CD4-positive, alpha-beta T cell (primary cell): ENCODE measurements at regions not wholly inside any gene's neighbourhood (a gene's known extent, or its start where the extent isn't known, plus 50 kb on each side); places are given as distances from the start of the nearest gene placed in this dataset.

ENCODE experiments used
- ATAC-seq: fragments of 200-7000 bp; cut with Tn5 transposase; one replicate; pipeline ENCODE4 v1.10.0; 2022; ENCODE audit warnings: mild to moderate bottlenecking; ENCODE audit not compliant: poor library complexity
- CTCF ChIA-PET: fragments of 350-600 bp; sonication (Branson Sonifier 250); formaldehyde crosslinking; loops from one replicate; lab custom pipeline; 2021; ENCODE audit warnings: antibody characterized with exemption, inconsistent platforms; lab: Charles Lee
- POLR2A ChIA-PET: fragments of 350-600 bp; sonication (Branson Sonifier 250); formaldehyde crosslinking; loops from one replicate; lab custom pipeline; 2021; ENCODE audit warnings: antibody characterized with exemption, inconsistent platforms; lab: Charles Lee
- DNase-seq, 14 experiments: peaks; one replicate each; pipeline ENCODE4 v3.0.0-alpha.2; 2013 to 2020; ENCODE audit warnings: mixed read lengths in 2 of 14
- H3K27ac ChIP-seq, 2 donors: one replicate each; pipeline versions ENCODE4 v1.5.1 to v1.7.0; 2013; ENCODE audit warnings: low read length in 2 of 2, low read depth in 1 of 2, mild to moderate bottlenecking in 1 of 2
- H3K27me3 ChIP-seq, 2 experiments: 1 replicate in 1 of 2; 2 replicates in 1 of 2; pipeline versions ENCODE4 v1.6.1 to v1.7.0; 2013; ENCODE audit warnings: low read length in 2 of 2, control low read depth in 1 of 2, mild to moderate bottlenecking in 1 of 2, moderate library complexity in 1 of 2; ENCODE audit not compliant: insufficient read depth in 2 of 2, control insufficient read depth in 1 of 2
- H3K36me3 ChIP-seq: one replicate; pipeline ENCODE4 v1.6.1; 2013; ENCODE audit warnings: low read length, control low read depth; ENCODE audit not compliant: insufficient read depth
- H3K4me1 ChIP-seq: one replicate; pipeline ENCODE4 v1.6.1; 2013; ENCODE audit warnings: low read length, control low read depth; ENCODE audit not compliant: insufficient read depth
- H3K4me3 ChIP-seq: one replicate; pipeline ENCODE4 v1.5.1; 2013; ENCODE audit warnings: mild to moderate bottlenecking, low read length, moderate library complexity
- H3K9me3 ChIP-seq, 2 experiments: 1 replicate in 1 of 2; 2 replicates in 1 of 2; pipeline versions ENCODE4 v1.6.1 to v1.7.0; 2013; ENCODE audit warnings: low read length in 2 of 2, mild to moderate bottlenecking in 2 of 2, control low read depth in 1 of 2, moderate library complexity in 1 of 2; ENCODE audit not compliant: control insufficient read depth in 1 of 2, insufficient read depth in 1 of 2
- H3K27ac Mint-ChIP-seq: one replicate; pipeline ENCODE4 v1.8.0; 2020; ENCODE audit warnings: mixed read lengths
- H3K27me3 Mint-ChIP-seq: one replicate; pipeline ENCODE4 v1.8.0; 2021; ENCODE audit warnings: mixed read lengths
- H3K36me3 Mint-ChIP-seq: one replicate; pipeline ENCODE4 v1.8.0; 2021; ENCODE audit warnings: low read depth, mixed read lengths
- H3K4me1 Mint-ChIP-seq: one replicate; pipeline ENCODE4 v1.8.0; 2021; ENCODE audit warnings: low read depth, mixed read lengths
- H3K4me3 Mint-ChIP-seq: one replicate; pipeline ENCODE4 v1.8.0; 2020; ENCODE audit warnings: mild to moderate bottlenecking, mixed read lengths
- H3K9me3 Mint-ChIP-seq: one replicate; pipeline ENCODE4 v1.8.0; 2020; ENCODE audit warnings: mixed read lengths
- intact Hi-C, 2 experiments: fragments of 100-400 bp; cut with DNase I in 1 of 2; cut with micrococcal nuclease in 1 of 2; formaldehyde crosslinking; loops; one replicate each; pipeline versions ENCODE4 v1.15.1 to v1.9.0; 2023 to 2025; cut with DNase I, micrococcal nuclease
- TF ChIP-seq, protein P1 (sequence below): fragments of 200-600 bp; IDR thresholded peaks from one replicate; pipeline ENCODE4 v1.8.0; 2022; ENCODE audit warnings: antibody characterized with exemption, mild to moderate bottlenecking

GRCh38 chr5:152255411-152255810, 149.7 kb downstream of the NMUR2 start:
- ATAC-seq, result no peak
- Histone ChIP-seq H3K27me3 (no peaks in the 10 kb centered on the region), H3K9me3 (no peaks in the 10 kb centered on the region), H3K36me3 (no peaks in the 10 kb centered on the region), H3K27ac (no peak overlapping the region), H3K4me3 (no peak overlapping the region), H3K4me1 (no peaks in the 10 kb centered on the region)
- H3K36me3 Mint-ChIP-seq, result no peaks in the 10 kb centered on the region
- H3K4me3 Mint-ChIP-seq, result no peak overlapping the region
- H3K9me3 Mint-ChIP-seq, result no peaks in the 10 kb centered on the region
- intact Hi-C loops, result no loop called here
- no peaks in the 10 kb centered on the region for H3K4me1 Mint-ChIP-seq
- POLR2A ChIA-PET, result no interaction called here
- peaks cover under 1% of the 10 kb centered on the region for H3K27me3 Mint-ChIP-seq
- DNase-seq, result no peak
- TF ChIP-seq, protein P1, sequence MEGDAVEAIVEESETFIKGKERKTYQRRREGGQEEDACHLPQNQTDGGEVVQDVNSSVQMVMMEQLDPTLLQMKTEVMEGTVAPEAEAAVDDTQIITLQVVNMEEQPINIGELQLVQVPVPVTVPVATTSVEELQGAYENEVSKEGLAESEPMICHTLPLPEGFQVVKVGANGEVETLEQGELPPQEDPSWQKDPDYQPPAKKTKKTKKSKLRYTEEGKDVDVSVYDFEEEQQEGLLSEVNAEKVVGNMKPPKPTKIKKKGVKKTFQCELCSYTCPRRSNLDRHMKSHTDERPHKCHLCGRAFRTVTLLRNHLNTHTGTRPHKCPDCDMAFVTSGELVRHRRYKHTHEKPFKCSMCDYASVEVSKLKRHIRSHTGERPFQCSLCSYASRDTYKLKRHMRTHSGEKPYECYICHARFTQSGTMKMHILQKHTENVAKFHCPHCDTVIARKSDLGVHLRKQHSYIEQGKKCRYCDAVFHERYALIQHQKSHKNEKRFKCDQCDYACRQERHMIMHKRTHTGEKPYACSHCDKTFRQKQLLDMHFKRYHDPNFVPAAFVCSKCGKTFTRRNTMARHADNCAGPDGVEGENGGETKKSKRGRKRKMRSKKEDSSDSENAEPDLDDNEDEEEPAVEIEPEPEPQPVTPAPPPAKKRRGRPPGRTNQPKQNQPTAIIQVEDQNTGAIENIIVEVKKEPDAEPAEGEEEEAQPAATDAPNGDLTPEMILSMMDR, result no peak
- CTCF ChIA-PET, result no interaction called here
- H3K27ac Mint-ChIP-seq, result no peak overlapping the region

- no peak overlapping the region for H3K27ac ChIP-seq
- no peaks in the 10 kb centered on the region for H3K36me3 ChIP-seq
- intact Hi-C loops, result no loop called here
- Mint-ChIP-seq H3K36me3 (no peaks in the 10 kb centered on the region), H3K4me1 (no peaks in the 10 kb centered on the region), H3K27ac (no peak overlapping the region), H3K9me3 (peaks cover 4% of the 10 kb centered on the region), H3K27me3 (no peaks in the 10 kb centered on the region), H3K4me3 (no peak overlapping the region)
- H3K4me3 ChIP-seq, result no peak overlapping the region
- no peaks in the 10 kb centered on the region for H3K4me1 ChIP-seq
- no peaks in the 10 kb centered on the region for H3K9me3 ChIP-seq
- TF ChIP-seq, protein P1, result no peak
- ATAC-seq (no peak), DNase-seq (no peak)
- CTCF ChIA-PET, result no interaction called here
- no peaks in the 10 kb centered on the region for H3K27me3 ChIP-seq
- POLR2A ChIA-PET, result no interaction called here
Observed at GRCh38 chr5:152247850-152248385, 157.2 kb downstream of the NMUR2 start.

GRCh38 chr5:152246401-152246800, 158.7 kb downstream of the NMUR2 start:
- H3K27ac Mint-ChIP-seq, result no peak overlapping the region
- TF ChIP-seq, protein P1, result no peak
- Histone ChIP-seq H3K36me3 (no peaks in the 10 kb centered on the region), H3K27me3 (no peaks in the 10 kb centered on the region), H3K4me3 (no peak overlapping the region), H3K27ac (no peak overlapping the region), H3K9me3 (no peaks in the 10 kb centered on the region), H3K4me1 (no peaks in the 10 kb centered on the region)
- peaks cover 4% of the 10 kb centered on the region for H3K9me3 Mint-ChIP-seq
- H3K4me1 Mint-ChIP-seq, result no peaks in the 10 kb centered on the region
- ChIA-PET POLR2A (no interaction called here), CTCF (interaction anchor here (1.1 kb wide), 1 partner anchor 32 kb away, joined by 3 read pairs; no protein-coding TSS in a partner anchor)
- no peak for ATAC-seq
- H3K36me3 Mint-ChIP-seq, result no peaks in the 10 kb centered on the region
- no peaks in the 10 kb centered on the region for H3K27me3 Mint-ChIP-seq
- no peak overlapping the region for H3K4me3 Mint-ChIP-seq
- intact Hi-C loops, result no loop called here
- no peak for DNase-seq
